Nephron (organoid): ENCODE measurements at regions not wholly inside any gene's neighbourhood (a gene's known extent, or its start where the extent isn't known, plus 50 kb on each side); places are given as distances from the start of the nearest gene placed in this dataset.

Experiments used
- H3K27ac Mint-ChIP-seq, 3 experiments: 2 replicates each; pipeline ENCODE4 v1.8.0; 2020; ENCODE audit warnings: mixed read lengths in 3 of 3, mild to moderate bottlenecking in 2 of 3, moderate library complexity in 1 of 3
- H3K27me3 Mint-ChIP-seq: 2 replicates; pipeline ENCODE4 v1.8.0; 2021; ENCODE audit warnings: low read depth, mild to moderate bottlenecking, moderate library complexity, mixed read lengths
- H3K36me3 Mint-ChIP-seq: 2 replicates; pipeline ENCODE4 v1.8.0; 2020; ENCODE audit warnings: low read depth, mixed read lengths
- H3K4me1 Mint-ChIP-seq: 2 replicates; pipeline ENCODE4 v1.8.0; 2020; ENCODE audit warnings: mixed read lengths
- H3K4me3 Mint-ChIP-seq, 3 experiments: 2 replicates each; pipeline ENCODE4 v1.8.0; 2020; ENCODE audit warnings: mild to moderate bottlenecking in 3 of 3, mixed read lengths in 3 of 3, moderate library complexity in 2 of 3
- H3K9me3 Mint-ChIP-seq: 2 replicates; pipeline ENCODE4 v1.8.0; 2020; ENCODE audit warnings: mixed read lengths
- CTCF ChIP-seq, 3 experiments: fragments of 200-600 bp; sonication (generic); IDR thresholded peaks; one replicate each; pipeline ENCODE4 v1.5.0; 2021; ENCODE audit warnings: antibody characterized with exemption in 3 of 3; ENCODE audit not compliant: unreplicated experiment in 3 of 3

GRCh38 chr5:136631186-136631585 is 265.8 kb upstream of the TRPC7 start:
- H3K27me3 Mint-ChIP-seq = peaks cover 4% of the 10 kb centered on the region

GRCh38 chr5:136629125-136629792 is 263.9 kb upstream of the TRPC7 start:
- no peak overlapping the region for H3K27ac Mint-ChIP-seq
- peaks cover 6% of the 10 kb centered on the region for H3K4me1 Mint-ChIP-seq
- no peak for TF ChIP-seq CTCF (IDR thresholded peaks at IDR 0.05; ENCODE audit: unreplicated experiment in 3 of 3)
- no peaks in the 10 kb centered on the region for H3K36me3 Mint-ChIP-seq
- H3K9me3 Mint-ChIP-seq = no peaks in the 10 kb centered on the region
- peaks cover 4% of the 10 kb centered on the region for H3K27me3 Mint-ChIP-seq
- no peak overlapping the region for H3K4me3 Mint-ChIP-seq

More at GRCh38 chr5:136631186-136631585, 265.8 kb upstream of the TRPC7 start:
- H3K36me3 Mint-ChIP-seq = no peaks in the 10 kb centered on the region
- H3K4me1 Mint-ChIP-seq = peaks cover 21% of the 10 kb centered on the region
- no peak overlapping the region for H3K27ac Mint-ChIP-seq
- no peaks in the 10 kb centered on the region for H3K9me3 Mint-ChIP-seq
- TF ChIP-seq CTCF (IDR thresholded peaks at IDR 0.05; ENCODE audit: unreplicated experiment in 3 of 3) = no peak
- H3K4me3 Mint-ChIP-seq = no peak overlapping the region

- Mint-ChIP-seq H3K9me3 (no peaks in the 10 kb centered on the region), H3K27me3 (no peaks in the 10 kb centered on the region), H3K4me3 (no peak overlapping the region), H3K36me3 (no peaks in the 10 kb centered on the region), H3K4me1 (no peaks in the 10 kb centered on the region), H3K27ac (no peak overlapping the region)
- no peak for TF ChIP-seq CTCF (IDR thresholded peaks at IDR 0.05; ENCODE audit: unreplicated experiment in 3 of 3)
These were observed 261.2 kb upstream of the TRPC7 start for GRCh38 chr5:136626531-136626930.

- no peak overlapping the region for H3K27ac Mint-ChIP-seq
- H3K9me3 Mint-ChIP-seq = no peaks in the 10 kb centered on the region
- H3K4me3 Mint-ChIP-seq = no peak overlapping the region
- H3K4me1 Mint-ChIP-seq = no peaks in the 10 kb centered on the region
- no peaks in the 10 kb centered on the region for H3K36me3 Mint-ChIP-seq
- TF ChIP-seq CTCF (IDR thresholded peaks at IDR 0.05; ENCODE audit: unreplicated experiment in 3 of 3) = no peak
- no peaks in the 10 kb centered on the region for H3K27me3 Mint-ChIP-seq
These were observed 257.4 kb upstream of the TRPC7 start for GRCh38 chr5:136622747-136623146.

GRCh38 chr5:136621743-136622142 is 256.4 kb upstream of the TRPC7 start:
- no peak for TF ChIP-seq CTCF (IDR thresholded peaks at IDR 0.05; ENCODE audit: unreplicated experiment in 3 of 3)
- Mint-ChIP-seq H3K36me3 (no peaks in the 10 kb centered on the region), H3K4me1 (no peaks in the 10 kb centered on the region), H3K4me3 (no peak overlapping the region), H3K27me3 (no peaks in the 10 kb centered on the region), H3K27ac (no peak overlapping the region), H3K9me3 (no peaks in the 10 kb centered on the region)

GRCh38 chr5:136620621-136621020 is 255.3 kb upstream of the TRPC7 start:
- Mint-ChIP-seq H3K27ac (no peak overlapping the region), H3K27me3 (no peaks in the 10 kb centered on the region)
- TF ChIP-seq CTCF (IDR thresholded peaks at IDR 0.05; ENCODE audit: unreplicated experiment in 3 of 3) = no peak

More at GRCh38 chr5:136620621-136621020, 255.3 kb upstream of the TRPC7 start:
- Mint-ChIP-seq H3K4me3 (no peak overlapping the region), H3K9me3 (no peaks in the 10 kb centered on the region), H3K4me1 (no peaks in the 10 kb centered on the region), H3K36me3 (no peaks in the 10 kb centered on the region)
